ENCODE measurements at regions not wholly inside any gene's neighbourhood (a gene's known extent, or its start where the extent isn't known, plus 50 kb on each side); places are given as distances from the start of the nearest gene placed in this dataset.
A peak's percentile ranks its signal among the peaks of the same experiment; 100 is the strongest.

GRCh38 chr2:82143343-82143742 lies 1838.8 kb upstream of the LRRTM1 start:
- H3K27ac ChIP-seq (ENCODE audit: low read depth in 1 of 2, low read length in 1 of 2), result no peak overlapping the region
- H3K4me1 ChIP-seq (ENCODE audit: control insufficient read depth in 5 of 5, insufficient read depth in 5 of 5, low read length in 5 of 5), result no peaks in the 10 kb centered on the region
- DNase-seq (no peak), ATAC-seq (ENCODE audit: insufficient read depth, low FRiP score) (no peak)
- no peak for TF ChIP-seq CTCF (IDR thresholded peaks at IDR 0.05; ENCODE audit: control extremely low read depth, extremely low read depth)
- H3K27me3 ChIP-seq (ENCODE audit: control insufficient read depth in 3 of 3, insufficient read depth in 3 of 3, low read length in 2 of 3), result no peaks in the 10 kb centered on the region
- no peaks in the 10 kb centered on the region for H3K36me3 ChIP-seq (ENCODE audit: control insufficient read depth in 4 of 4, insufficient read depth in 4 of 4, low read length in 4 of 4)
- H3K4me3 ChIP-seq, result no peak overlapping the region
- no peaks in the 10 kb centered on the region for H3K9me3 ChIP-seq (ENCODE audit: control insufficient read depth in 4 of 4, insufficient read depth in 3 of 4, low read length in 3 of 4)
- H3K9ac ChIP-seq (ENCODE audit: insufficient read depth in 1 of 2, low read length in 2 of 2), result no peak overlapping the region

GRCh38 chr2:82139979-82140611 lies 1835.5 kb upstream of the LRRTM1 start:
- DNase-seq, result peak; percentile 22 to 78 (median 56)
- no peak overlapping the region for H3K9ac ChIP-seq (ENCODE audit: insufficient read depth in 1 of 2, low read length in 2 of 2)
- ATAC-seq (ENCODE audit: insufficient read depth, low FRiP score), result no peak
- H3K27me3 ChIP-seq (ENCODE audit: control insufficient read depth in 3 of 3, insufficient read depth in 3 of 3, low read length in 2 of 3), result no peaks in the 10 kb centered on the region
- TF ChIP-seq CTCF (IDR thresholded peaks at IDR 0.05; ENCODE audit: control extremely low read depth, extremely low read depth), result no peak
- H3K36me3 ChIP-seq (ENCODE audit: control insufficient read depth in 4 of 4, insufficient read depth in 4 of 4, low read length in 4 of 4), result no peaks in the 10 kb centered on the region
- no peak overlapping the region for H3K4me3 ChIP-seq
- no peaks in the 10 kb centered on the region for H3K4me1 ChIP-seq (ENCODE audit: control insufficient read depth in 5 of 5, insufficient read depth in 5 of 5, low read length in 5 of 5)
- H3K27ac ChIP-seq (ENCODE audit: low read depth in 1 of 2, low read length in 1 of 2), result no peak overlapping the region
- no peaks in the 10 kb centered on the region for H3K9me3 ChIP-seq (ENCODE audit: control insufficient read depth in 4 of 4, insufficient read depth in 3 of 4, low read length in 3 of 4)
- WGBS, 2 donors, result 58 to 83% methylated on average over 5 of the region's 5 CpGs

- no peak overlapping the region for H3K4me3 ChIP-seq
- H3K27me3 ChIP-seq (ENCODE audit: control insufficient read depth in 3 of 3, insufficient read depth in 3 of 3, low read length in 2 of 3), result no peaks in the 10 kb centered on the region
- H3K9ac ChIP-seq (ENCODE audit: insufficient read depth in 1 of 2, low read length in 2 of 2), result no peak overlapping the region
- H3K36me3 ChIP-seq (ENCODE audit: control insufficient read depth in 4 of 4, insufficient read depth in 4 of 4, low read length in 4 of 4), result no peaks in the 10 kb centered on the region
- 91 to 94% methylated on average over 8 of the region's 8 CpGs for WGBS, 2 donors
- TF ChIP-seq CTCF (IDR thresholded peaks at IDR 0.05; ENCODE audit: control extremely low read depth, extremely low read depth), result no peak
- H3K4me1 ChIP-seq (ENCODE audit: control insufficient read depth in 5 of 5, insufficient read depth in 5 of 5, low read length in 5 of 5), result no peaks in the 10 kb centered on the region
- no peak for DNase-seq
- H3K9me3 ChIP-seq (ENCODE audit: control insufficient read depth in 4 of 4, insufficient read depth in 3 of 4, low read length in 3 of 4), result no peaks in the 10 kb centered on the region
- ATAC-seq (ENCODE audit: insufficient read depth, low FRiP score), result no peak
- H3K27ac ChIP-seq (ENCODE audit: low read depth in 1 of 2, low read length in 1 of 2), result no peak overlapping the region
These were observed 1832.9 kb upstream of the LRRTM1 start for GRCh38 chr2:82137441-82137840.

GRCh38 chr2:82128051-82128450 lies 1823.5 kb upstream of the LRRTM1 start:
- ATAC-seq (ENCODE audit: insufficient read depth, low FRiP score), result no peak
- TF ChIP-seq CTCF (IDR thresholded peaks at IDR 0.05; ENCODE audit: control extremely low read depth, extremely low read depth), result no peak
- peaks cover 0 to 2% (median 0%) of the 10 kb centered on the region in 4 donors for H3K9me3 ChIP-seq (ENCODE audit: control insufficient read depth in 4 of 4, insufficient read depth in 3 of 4, low read length in 3 of 4)
- no peaks in the 10 kb centered on the region for H3K4me1 ChIP-seq (ENCODE audit: control insufficient read depth in 5 of 5, insufficient read depth in 5 of 5, low read length in 5 of 5)
- 79 to 87% methylated on average over 3 of the region's 3 CpGs for WGBS, 2 donors
- no peak for DNase-seq
- no peak overlapping the region for H3K4me3 ChIP-seq
- H3K9ac ChIP-seq (ENCODE audit: insufficient read depth in 1 of 2, low read length in 2 of 2), result no peak overlapping the region
- no peaks in the 10 kb centered on the region for H3K36me3 ChIP-seq (ENCODE audit: control insufficient read depth in 4 of 4, insufficient read depth in 4 of 4, low read length in 4 of 4)
- no peaks in the 10 kb centered on the region for H3K27me3 ChIP-seq (ENCODE audit: control insufficient read depth in 3 of 3, insufficient read depth in 3 of 3, low read length in 2 of 3)
- H3K27ac ChIP-seq (ENCODE audit: low read depth in 1 of 2, low read length in 1 of 2), result no peak overlapping the region
